ENCODE measurements at regions not wholly inside any gene's neighbourhood (a gene's known extent, or its start where the extent isn't known, plus 50 kb on each side); places are given as distances from the start of the nearest gene placed in this dataset.

DNA sequence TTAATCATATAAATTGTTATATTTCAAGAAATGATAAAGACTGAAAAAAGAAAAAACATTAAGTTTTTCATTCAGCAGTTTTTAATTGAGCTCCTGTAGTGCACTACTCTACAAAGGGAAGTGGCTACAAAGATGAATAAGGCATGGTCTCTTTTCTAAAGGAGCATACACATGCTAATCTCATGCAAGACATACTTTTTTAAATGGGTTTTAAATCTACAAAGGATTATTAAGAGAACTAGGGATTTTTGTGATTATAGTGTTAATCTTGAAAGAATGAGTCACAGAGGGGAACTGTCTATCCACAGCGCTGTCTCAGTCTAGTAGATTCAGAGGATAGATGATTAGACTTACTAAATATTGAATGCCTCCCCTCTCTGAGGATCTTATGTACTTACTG is 1722.2 kb downstream of the RPA4 start:
- Histone ChIP-seq H3K4me2 (ENCODE audit: low read length) (no peak overlapping the region), H3K27ac (ENCODE audit: low read depth, low read length) (no peak overlapping the region), H3K4me3 (replicated peaks in 1 of 2; ENCODE audit: low read depth in 1 of 2, low read length in 2 of 2) (no peak overlapping the region), H3K36me3 (ENCODE audit: control insufficient read depth in 1 of 2, insufficient read depth in 2 of 2, low read length in 2 of 2) (no peaks in the 10 kb centered on the region), H3K79me2 (ENCODE audit: insufficient read depth, low read length) (no peaks in the 10 kb centered on the region), H4K20me1 (ENCODE audit: insufficient read depth) (no peaks in the 10 kb centered on the region), H2AFZ (ENCODE audit: low read depth, low read length, poor library complexity, severe bottlenecking) (no peak overlapping the region), H3K27me3 (ENCODE audit: insufficient read depth, low read length) (no peaks in the 10 kb centered on the region), H3K9me2 (ENCODE audit: insufficient read depth) (no peaks in the 10 kb centered on the region), H3K4me1 (ENCODE audit: control insufficient read depth in 1 of 2, insufficient read depth in 2 of 2, low read length in 2 of 2) (no peaks in the 10 kb centered on the region), H3K9ac (ENCODE audit: low read length) (no peak overlapping the region), H3K9me3 (ENCODE audit: control insufficient read depth in 1 of 2, insufficient read depth in 1 of 2, low read depth in 1 of 2, low read length in 2 of 2) (no peaks in the 10 kb centered on the region)
- ChIA-PET CTCF (no interaction called here), POLR2A (no interaction called here), RAD21 (ENCODE audit: low non-redundant PET in 1 of 2, low total read pairs in 2 of 2, uncharacterized antibody in 2 of 2, unreplicated experiment in 2 of 2) (no interaction called here)
- DNase-seq (ENCODE audit: low read depth, low spot score) (no peak), ATAC-seq (no peak)
- intact Hi-C loops (cut with micrococcal nuclease): no loop called here
- BruUV-seq (replicated peaks): no TSS peak
- TF ChIP-seq SRF (IDR thresholded peaks at IDR 0.05; ENCODE audit: low read depth) (no peak), CTCF (IDR thresholded peaks at IDR 0.05 in 2 of 3, conservative IDR thresholded peaks at IDR 0.05 in 1 of 3; ENCODE audit: borderline replicate concordance in 1 of 3, insufficient read depth in 1 of 3, low read depth in 2 of 3, low read length in 2 of 3) (no peak), SIN3A (IDR thresholded peaks at IDR 0.05; ENCODE audit: low read depth) (no peak), CEBPB (IDR thresholded peaks at IDR 0.05; ENCODE audit: low read depth) (no peak), ZFX (IDR thresholded peaks at IDR 0.05) (no peak), EZH2 (IDR thresholded peaks at IDR 0.05) (no peak), EZH2phosphoT487 (IDR thresholded peaks at IDR 0.05; ENCODE audit: borderline replicate concordance) (no peak), ZNF274 (IDR thresholded peaks at IDR 0.05; ENCODE audit: low read depth, low read length) (no peak), RAD21 (IDR thresholded peaks at IDR 0.05; ENCODE audit: low read depth) (no peak), JUND (IDR thresholded peaks at IDR 0.05) (no peak), POLR2AphosphoS5 (IDR thresholded peaks at IDR 0.05; ENCODE audit: low read depth, low read length) (no peak), EGR1 (IDR thresholded peaks at IDR 0.05; ENCODE audit: low read depth) (no peak)
- TF ChIP-seq, protein P1, sequence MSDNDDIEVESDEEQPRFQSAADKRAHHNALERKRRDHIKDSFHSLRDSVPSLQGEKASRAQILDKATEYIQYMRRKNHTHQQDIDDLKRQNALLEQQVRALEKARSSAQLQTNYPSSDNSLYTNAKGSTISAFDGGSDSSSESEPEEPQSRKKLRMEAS (IDR thresholded peaks at IDR 0.05): no peak

All from HCT116 (cell line).